ENCODE measurements at regions not wholly inside any gene's neighbourhood (a gene's known extent, or its start where the extent isn't known, plus 50 kb on each side); places are given as distances from the start of the nearest gene placed in this dataset.

- H3K4me1 Mint-ChIP-seq (ENCODE audit: low read depth), result peaks cover 9% of the 10 kb centered on the region
Observed at GRCh38 chr1:108057541-108057940, 92.6 kb upstream of the VAV3 start.

GRCh38 chr1:108056436-108056990 lies 91.5 kb upstream of the VAV3 start:
- Mint-ChIP-seq H3K36me3 (ENCODE audit: insufficient read depth) (no peaks in the 10 kb centered on the region), H3K27me3 (peaks cover 22% of the 10 kb centered on the region), H3K4me3 (ENCODE audit: low read depth) (no peak overlapping the region), H3K9me3 (ENCODE audit: low read depth) (peaks cover under 1% of the 10 kb centered on the region), H3K27ac (no peak overlapping the region), H3K4me1 (ENCODE audit: low read depth) (peaks cover 9% of the 10 kb centered on the region)
- TF ChIP-seq CTCF (IDR thresholded peaks at IDR 0.05; ENCODE audit: unreplicated experiment), result no peak
- no peak for DNase-seq (ENCODE audit: low spot score, unreplicated experiment)

More at GRCh38 chr1:108057541-108057940, 92.6 kb upstream of the VAV3 start:
- Mint-ChIP-seq H3K4me3 (ENCODE audit: low read depth) (no peak overlapping the region), H3K27ac (peak overlapping the region; percentile 42), H3K36me3 (ENCODE audit: insufficient read depth) (no peaks in the 10 kb centered on the region), H3K27me3 (peaks cover 22% of the 10 kb centered on the region), H3K9me3 (ENCODE audit: low read depth) (peaks cover 4% of the 10 kb centered on the region)
- DNase-seq (ENCODE audit: low spot score, unreplicated experiment), result no peak
- no peak for TF ChIP-seq CTCF (IDR thresholded peaks at IDR 0.05; ENCODE audit: unreplicated experiment)

GRCh38 chr1:108055387-108055786 lies 90.4 kb upstream of the VAV3 start:
- DNase-seq (ENCODE audit: low spot score, unreplicated experiment), result no peak
- Mint-ChIP-seq H3K27me3 (peaks cover 22% of the 10 kb centered on the region), H3K4me1 (ENCODE audit: low read depth) (peaks cover 10% of the 10 kb centered on the region), H3K27ac (peak overlapping the region; percentile 22), H3K36me3 (ENCODE audit: insufficient read depth) (no peaks in the 10 kb centered on the region), H3K4me3 (ENCODE audit: low read depth) (no peak overlapping the region), H3K9me3 (ENCODE audit: low read depth) (no peaks in the 10 kb centered on the region)
- TF ChIP-seq CTCF (IDR thresholded peaks at IDR 0.05; ENCODE audit: unreplicated experiment), result no peak

- Mint-ChIP-seq H3K27ac (no peak overlapping the region), H3K9me3 (ENCODE audit: low read depth) (no peaks in the 10 kb centered on the region), H3K36me3 (ENCODE audit: insufficient read depth) (no peaks in the 10 kb centered on the region), H3K4me1 (ENCODE audit: low read depth) (peaks cover 17% of the 10 kb centered on the region), H3K27me3 (peaks cover 32% of the 10 kb centered on the region), H3K4me3 (ENCODE audit: low read depth) (no peak overlapping the region)
- no peak for TF ChIP-seq CTCF (IDR thresholded peaks at IDR 0.05; ENCODE audit: unreplicated experiment)
- no peak for DNase-seq (ENCODE audit: low spot score, unreplicated experiment)
Observed at GRCh38 chr1:108054396-108054795, 89.4 kb upstream of the VAV3 start.

GRCh38 chr1:108053270-108054013 lies 88.5 kb upstream of the VAV3 start:
- Mint-ChIP-seq H3K4me3 (ENCODE audit: low read depth) (no peak overlapping the region), H3K4me1 (ENCODE audit: low read depth) (peaks cover 17% of the 10 kb centered on the region), H3K27me3 (peaks cover 35% of the 10 kb centered on the region), H3K36me3 (ENCODE audit: insufficient read depth) (no peaks in the 10 kb centered on the region), H3K27ac (no peak overlapping the region), H3K9me3 (ENCODE audit: low read depth) (no peaks in the 10 kb centered on the region)
- TF ChIP-seq CTCF (IDR thresholded peaks at IDR 0.05; ENCODE audit: unreplicated experiment), result no peak
- no peak for DNase-seq (ENCODE audit: low spot score, unreplicated experiment)
